ENCODE measurements at regions not wholly inside any gene's neighbourhood (a gene's known extent, or its start where the extent isn't known, plus 50 kb on each side); places are given as distances from the start of the nearest gene placed in this dataset.

DNA sequence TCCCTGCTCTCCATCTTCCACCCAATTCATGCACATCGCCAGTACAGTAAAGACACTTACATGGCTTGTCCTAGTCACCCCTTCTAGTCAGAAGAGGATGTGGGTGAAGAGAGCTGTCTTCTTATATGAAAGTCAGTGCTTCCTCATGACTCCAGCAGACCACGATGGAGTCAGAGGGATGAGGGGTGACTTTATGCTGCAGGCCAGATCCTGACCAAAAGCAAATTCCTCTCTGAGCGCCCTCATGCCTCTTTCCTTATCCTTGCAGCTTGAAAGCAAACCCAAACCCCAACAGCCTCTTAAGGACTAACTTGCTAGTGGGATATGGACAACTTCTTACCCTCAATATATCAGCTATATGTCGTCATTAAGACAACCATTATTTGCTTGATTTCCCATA, 348.2 kb upstream of the DUSP10 start:
- no peak for FAIRE-seq

More for the DNA sequence above, 348.2 kb upstream of the DUSP10 start:
- no peaks in the 10 kb centered on the region for H3K79me1 ChIP-seq (ENCODE audit: low read depth, low read length)
- H2BK5ac ChIP-seq (ENCODE audit: low read depth, low read length) = no peak overlapping the region
- H3K9me3 ChIP-seq (ENCODE audit: insufficient read depth in 2 of 2, low read depth in 1 of 2, low read length in 1 of 2) = no peaks in the 10 kb centered on the region
- no peak overlapping the region for H4K8ac ChIP-seq (ENCODE audit: extremely low read depth, insufficient read depth, low read length)
- H3K4ac ChIP-seq (replicated peaks; ENCODE audit: insufficient read length, low read depth, low read length) = no peak overlapping the region
- no peak overlapping the region for H3K23ac ChIP-seq (ENCODE audit: insufficient read length)
- no peak overlapping the region for H3K27ac ChIP-seq (ENCODE audit: low read depth, low read length)
- 89% methylated on average over 4 of the region's 4 CpGs; no CpG with 5 or more reads in 1 of the 2 experiments for WGBS, 2 experiments (ENCODE audit: extremely low coverage in 1 of 2, insufficient coverage in 1 of 2, insufficient read length in 1 of 2, insufficient replicate concordance in 2 of 2, low coverage in 1 of 2, low lambda C conversion rate in 2 of 2, missing lambda C conversion rate in 1 of 2)
- no peak for DNase-seq (ENCODE audit: low read depth in 1 of 2, low spot score in 2 of 2)
- H3K56ac ChIP-seq (replicated peaks; ENCODE audit: insufficient read length, low read depth, low read length) = no peak overlapping the region
- ChIA-PET CTCF (ENCODE audit: partially characterized antibody) (interaction anchor here (1.3 kb wide), 1 partner anchor 69 kb away, joined by 3 read pairs; no protein-coding TSS in a partner anchor), POLR2A (ENCODE audit: partially characterized antibody) (interaction anchor here (0.6 kb wide), 1 partner anchor 1233 kb away, joined by 3 read pairs; no protein-coding TSS in a partner anchor)
- H2BK20ac ChIP-seq (ENCODE audit: low read length) = no peak overlapping the region
- no peaks in the 10 kb centered on the region for H3K79me2 ChIP-seq (ENCODE audit: control insufficient read depth in 1 of 2, insufficient read depth in 2 of 2, low read length in 2 of 2)
- H4K91ac ChIP-seq (replicated peaks; ENCODE audit: insufficient read length, low read length) = no peak overlapping the region
- no peaks in the 10 kb centered on the region for H3K27me3 ChIP-seq (replicated peaks in 1 of 4; ENCODE audit: control insufficient read depth in 3 of 4, extremely low read depth in 1 of 4, insufficient read depth in 3 of 4, low read length in 3 of 4)
- no peak overlapping the region for H3K18ac ChIP-seq (ENCODE audit: extremely low read depth, low read length)
- H2BK15ac ChIP-seq (ENCODE audit: low read length) = no peak overlapping the region
- no peaks in the 10 kb centered on the region for H4K20me1 ChIP-seq (replicated peaks in 1 of 2; ENCODE audit: control insufficient read depth in 1 of 2, insufficient read depth in 2 of 2, low read length in 2 of 2)
- no peak overlapping the region for H3K9ac ChIP-seq (replicated peaks in 1 of 4; ENCODE audit: extremely low read depth in 1 of 4, low read depth in 3 of 4, low read length in 3 of 4)
- H2AK5ac ChIP-seq (ENCODE audit: low read depth, low read length) = no peak overlapping the region
- no peak overlapping the region for H4K5ac ChIP-seq (ENCODE audit: insufficient read length, low read depth, low read length)
- H2BK12ac ChIP-seq (ENCODE audit: low read depth, low read length) = no peak overlapping the region
- no peak overlapping the region for H2BK120ac ChIP-seq (replicated peaks; ENCODE audit: low read depth, low read length)
- no peak overlapping the region for H3K4me3 ChIP-seq (ENCODE audit: extremely low read depth in 1 of 4, insufficient read depth in 2 of 4, low read depth in 3 of 4, low read length in 4 of 4)
- H2AFZ ChIP-seq (ENCODE audit: low read length) = peak overlapping the region; percentile 42; the same call in 1 of the 2 replicates
- H3K4me2 ChIP-seq (ENCODE audit: insufficient read depth in 1 of 2, low read depth in 2 of 2, low read length in 2 of 2) = no peak overlapping the region
- H3K4me1 ChIP-seq (replicated peaks in 1 of 4; ENCODE audit: control insufficient read depth in 3 of 4, insufficient read depth in 4 of 4, low read length in 3 of 4) = no peaks in the 10 kb centered on the region
- H3K36me3 ChIP-seq (ENCODE audit: control insufficient read depth in 2 of 4, insufficient read depth in 4 of 4, low read length in 3 of 4) = no peaks in the 10 kb centered on the region
- H3K14ac ChIP-seq (ENCODE audit: insufficient read length) = no peak overlapping the region
- TF ChIP-seq, protein P1, sequence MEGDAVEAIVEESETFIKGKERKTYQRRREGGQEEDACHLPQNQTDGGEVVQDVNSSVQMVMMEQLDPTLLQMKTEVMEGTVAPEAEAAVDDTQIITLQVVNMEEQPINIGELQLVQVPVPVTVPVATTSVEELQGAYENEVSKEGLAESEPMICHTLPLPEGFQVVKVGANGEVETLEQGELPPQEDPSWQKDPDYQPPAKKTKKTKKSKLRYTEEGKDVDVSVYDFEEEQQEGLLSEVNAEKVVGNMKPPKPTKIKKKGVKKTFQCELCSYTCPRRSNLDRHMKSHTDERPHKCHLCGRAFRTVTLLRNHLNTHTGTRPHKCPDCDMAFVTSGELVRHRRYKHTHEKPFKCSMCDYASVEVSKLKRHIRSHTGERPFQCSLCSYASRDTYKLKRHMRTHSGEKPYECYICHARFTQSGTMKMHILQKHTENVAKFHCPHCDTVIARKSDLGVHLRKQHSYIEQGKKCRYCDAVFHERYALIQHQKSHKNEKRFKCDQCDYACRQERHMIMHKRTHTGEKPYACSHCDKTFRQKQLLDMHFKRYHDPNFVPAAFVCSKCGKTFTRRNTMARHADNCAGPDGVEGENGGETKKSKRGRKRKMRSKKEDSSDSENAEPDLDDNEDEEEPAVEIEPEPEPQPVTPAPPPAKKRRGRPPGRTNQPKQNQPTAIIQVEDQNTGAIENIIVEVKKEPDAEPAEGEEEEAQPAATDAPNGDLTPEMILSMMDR (IDR thresholded peaks at IDR 0.05; ENCODE audit: control extremely low read depth in 1 of 3, insufficient read depth in 1 of 3, low read depth in 1 of 3, low read length in 3 of 3) = no peak
- TF ChIP-seq HDAC6 (IDR thresholded peaks at IDR 0.05; ENCODE audit: low read depth, low read length) (no peak), POLR2A (IDR thresholded peaks at IDR 0.05; ENCODE audit: control extremely low read depth in 1 of 2, low read depth in 2 of 2, low read length in 2 of 2) (no peak)
- H3K23me2 ChIP-seq (ENCODE audit: low read depth, low read length) = no peaks in the 10 kb centered on the region

Data from H1 (cell line).